GM04503 (cell line): ENCODE measurements at regions not wholly inside any gene's neighbourhood (a gene's known extent, or its start where the extent isn't known, plus 50 kb on each side); places are given as distances from the start of the nearest gene placed in this dataset.
"Not testable (repeated sequence)": the region's sequence is repeated elsewhere in the genome, so short reads cannot be mapped to it uniquely, and the experiment has no call there.

Experiments
- DNase-seq: peaks from one replicate; pipeline ENCODE4 v3.0.0-alpha.2; 2012; ENCODE audit warnings: low read depth

DNA sequence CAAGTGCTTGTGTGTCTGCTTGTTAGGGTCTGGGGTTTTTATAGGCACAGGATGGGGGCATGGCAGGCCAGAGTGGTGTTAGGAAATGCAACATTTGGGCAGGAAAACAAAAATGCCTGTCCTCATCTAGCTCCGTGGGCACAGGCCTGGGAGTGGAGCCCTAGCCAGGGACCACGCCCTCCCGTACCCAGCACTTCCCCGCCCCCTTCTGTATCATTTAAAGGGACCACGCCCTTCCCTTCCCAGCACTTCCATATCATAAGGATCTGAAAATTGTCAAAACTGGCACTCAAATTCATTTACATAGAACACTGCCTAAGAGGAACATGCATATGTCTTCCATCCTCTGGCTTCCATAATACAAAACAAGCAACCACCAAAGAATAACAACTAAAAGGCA lies 185.8 kb downstream of the B3GLCT start:
- DNase-seq, result no peak

DNA sequence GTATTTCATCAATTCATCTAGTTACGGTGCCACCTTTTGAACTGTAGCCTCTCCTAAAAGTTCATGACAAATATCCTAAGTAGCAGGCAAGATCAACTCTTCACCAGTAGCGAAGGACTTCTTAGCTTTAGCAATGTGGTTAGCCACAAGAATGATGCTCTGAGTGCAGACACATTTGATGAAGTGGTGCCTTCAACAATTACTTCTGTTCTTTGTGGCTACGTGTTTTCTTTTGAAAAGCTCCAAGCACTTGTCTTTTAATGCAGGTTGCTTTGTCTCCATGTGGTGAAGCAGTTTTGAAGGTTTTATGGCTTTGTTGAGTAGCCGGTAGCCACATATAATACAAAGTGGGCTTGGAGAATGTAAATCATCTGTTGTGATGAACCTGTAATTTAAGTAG lies 194.7 kb downstream of the B3GLCT start:
- DNase-seq, result peak; percentile 4

DNA sequence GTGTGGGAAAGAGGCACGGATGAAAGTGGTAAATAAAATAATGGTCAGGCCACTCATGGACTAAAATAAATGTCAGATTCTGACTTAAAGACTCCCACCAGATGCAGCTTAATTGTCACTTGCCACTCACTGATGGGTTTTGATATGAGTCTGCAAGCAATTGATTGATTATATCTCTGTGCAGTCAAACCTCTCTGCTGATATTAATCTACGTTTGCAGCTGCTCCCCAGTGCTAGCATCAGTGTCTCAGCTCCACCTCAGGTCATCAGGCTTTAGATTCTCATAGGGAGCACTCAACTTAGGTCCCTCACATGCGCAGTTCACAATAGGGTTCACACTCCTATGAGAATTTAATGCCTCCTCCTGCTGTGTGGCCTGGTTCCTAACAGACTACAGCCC lies 195.3 kb downstream of the B3GLCT start:
- no peak for DNase-seq

DNA sequence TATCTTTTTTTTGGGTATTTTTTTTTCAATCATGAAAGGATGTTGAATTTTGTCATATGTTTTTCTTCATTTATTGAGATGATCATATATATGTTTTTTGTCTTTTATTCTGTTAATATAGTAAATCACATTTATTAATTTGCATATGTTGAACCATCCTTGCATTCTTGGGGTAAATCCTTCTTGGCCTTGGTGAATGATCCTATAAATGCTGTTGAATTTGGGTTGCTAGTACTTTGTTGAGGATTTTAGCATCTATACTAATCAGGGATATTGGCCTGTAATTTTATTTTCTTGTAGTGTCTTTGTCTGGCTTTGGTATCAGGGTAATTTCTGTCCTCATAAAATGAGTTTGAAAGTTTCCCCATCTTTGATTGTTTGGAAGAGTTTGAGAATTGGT lies 199.9 kb downstream of the B3GLCT start:
- DNase-seq, result no peak

DNA sequence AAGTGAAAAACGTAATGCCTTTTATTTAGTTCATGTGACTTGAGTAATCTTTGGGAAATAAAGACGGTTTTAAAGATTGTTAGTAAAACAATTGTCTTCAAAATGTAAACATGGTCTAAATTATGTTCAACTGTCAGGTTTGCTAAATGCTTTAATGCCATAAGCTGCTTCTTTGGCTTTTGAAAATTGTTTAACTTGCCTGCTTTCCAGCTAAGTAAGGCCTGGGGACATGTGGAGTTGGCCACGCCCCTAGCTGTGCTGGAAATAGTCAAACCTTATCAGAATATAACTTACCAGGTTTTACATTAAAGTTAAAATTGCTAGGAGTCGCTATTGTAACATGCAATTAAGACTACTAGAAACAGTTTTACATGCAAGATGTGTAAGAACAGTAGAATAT lies 203.9 kb downstream of the B3GLCT start:
- not testable (repeated sequence) for DNase-seq

DNA sequence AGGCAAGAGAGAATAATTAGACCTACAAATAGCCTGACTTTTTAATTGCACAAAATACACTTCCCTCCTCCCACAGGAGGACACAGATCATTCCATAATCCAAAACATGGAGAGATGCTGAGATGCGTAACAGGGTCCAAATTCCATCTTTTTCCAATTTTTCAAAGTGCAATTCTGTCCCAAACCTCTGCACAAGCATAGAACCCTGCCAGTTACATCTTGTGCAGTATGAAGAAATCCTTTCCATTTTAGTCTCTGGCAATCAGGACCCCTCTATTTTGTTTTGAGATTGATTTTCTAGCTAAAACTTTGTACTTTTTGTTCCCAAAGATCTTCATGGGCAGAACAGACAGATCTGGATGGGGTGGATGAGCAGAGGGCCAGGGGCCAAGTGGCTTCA lies 209.2 kb downstream of the B3GLCT start:
- no peak for DNase-seq

DNA sequence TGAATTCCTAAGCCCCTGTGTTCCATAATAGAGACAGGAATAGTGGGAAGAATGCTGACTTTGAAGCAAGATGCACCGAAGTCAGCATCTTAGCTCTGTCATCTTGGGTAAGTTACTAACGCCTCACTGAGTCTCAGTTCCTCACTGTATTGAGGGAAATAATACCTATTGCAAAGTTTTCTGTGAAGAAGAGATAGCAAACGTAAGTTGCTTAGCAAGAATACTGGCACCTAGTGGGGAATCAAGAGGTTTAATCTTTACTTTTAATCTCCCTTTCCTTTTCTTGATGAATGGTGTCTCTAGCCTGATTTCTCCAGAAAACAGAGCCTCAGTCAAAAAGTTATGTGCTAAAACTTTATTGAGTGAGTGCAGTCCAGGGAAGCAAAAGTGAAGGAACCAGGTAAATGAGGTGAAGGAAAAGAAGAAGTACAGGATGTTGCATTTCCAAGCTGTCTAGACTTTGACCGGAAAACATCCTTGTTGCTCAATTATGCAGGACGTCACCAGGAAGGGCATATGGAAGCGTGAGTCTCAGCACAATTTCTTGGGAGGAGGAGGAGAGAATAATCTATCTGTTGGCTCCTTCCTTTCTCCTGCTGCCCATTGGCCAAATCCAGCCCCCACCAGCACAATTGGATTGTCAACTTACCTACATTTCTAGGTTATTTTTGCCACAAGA lies 210.0 kb downstream of the B3GLCT start:
- DNase-seq, result no peak

DNA sequence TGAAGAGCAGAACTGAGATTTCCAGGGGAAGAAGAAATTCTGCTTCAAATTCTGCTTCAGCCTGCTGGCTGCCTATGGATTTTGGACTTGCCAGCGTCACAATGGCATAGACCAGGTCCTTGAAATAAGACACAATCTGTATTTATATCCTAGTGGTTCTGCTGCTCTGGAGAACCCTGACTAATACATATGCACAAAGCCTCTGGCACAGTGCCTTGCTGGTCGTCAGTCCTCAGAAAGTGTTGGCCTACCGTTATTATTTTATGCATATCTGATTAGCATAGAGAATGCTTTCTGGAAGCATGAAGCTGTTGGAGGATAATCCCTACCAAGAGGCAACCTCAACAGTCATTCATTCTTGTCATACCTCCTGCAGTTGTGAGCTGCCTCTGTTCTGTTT lies 213.7 kb downstream of the B3GLCT start:
- DNase-seq, result no peak

DNA sequence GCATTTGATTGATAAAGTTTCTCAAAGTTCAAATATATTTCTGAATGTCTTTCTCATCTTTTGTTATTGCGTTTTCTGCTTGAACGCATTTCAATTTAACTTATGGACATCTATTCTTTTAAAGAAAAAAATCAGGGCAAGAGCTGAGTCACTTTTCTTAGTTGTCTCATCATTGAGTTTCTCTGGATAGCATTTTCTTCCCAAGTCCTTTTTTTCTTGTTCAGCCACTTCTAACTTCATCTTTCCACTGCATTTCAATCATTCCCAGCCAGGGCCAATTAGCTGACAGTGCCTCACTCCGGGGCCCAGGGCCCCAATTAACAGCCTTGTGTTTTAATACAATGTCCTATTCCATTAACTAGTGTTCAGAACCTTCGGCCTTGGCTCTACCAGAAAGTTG lies 216.3 kb downstream of the B3GLCT start:
- DNase-seq, result no peak

DNA sequence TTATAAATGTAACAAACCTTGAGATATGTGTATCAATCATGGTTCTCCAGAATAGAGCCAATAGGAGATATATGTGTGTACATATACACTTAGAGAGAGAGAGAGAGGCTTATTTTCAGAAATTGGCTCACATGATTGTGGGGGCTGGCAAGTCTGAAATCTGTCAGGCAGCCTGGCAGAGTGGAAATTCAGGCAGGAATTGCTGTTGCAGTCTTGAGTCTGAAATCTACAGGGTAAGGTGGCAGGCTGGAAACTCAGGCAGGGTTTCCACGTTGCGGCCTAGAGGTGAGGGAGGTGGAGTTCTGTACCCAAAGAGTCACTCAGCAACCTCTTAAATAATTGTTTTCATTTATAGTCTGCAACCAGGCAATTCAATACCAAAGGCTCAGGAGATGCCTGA lies 218.4 kb downstream of the B3GLCT start:
- no peak for DNase-seq

DNA sequence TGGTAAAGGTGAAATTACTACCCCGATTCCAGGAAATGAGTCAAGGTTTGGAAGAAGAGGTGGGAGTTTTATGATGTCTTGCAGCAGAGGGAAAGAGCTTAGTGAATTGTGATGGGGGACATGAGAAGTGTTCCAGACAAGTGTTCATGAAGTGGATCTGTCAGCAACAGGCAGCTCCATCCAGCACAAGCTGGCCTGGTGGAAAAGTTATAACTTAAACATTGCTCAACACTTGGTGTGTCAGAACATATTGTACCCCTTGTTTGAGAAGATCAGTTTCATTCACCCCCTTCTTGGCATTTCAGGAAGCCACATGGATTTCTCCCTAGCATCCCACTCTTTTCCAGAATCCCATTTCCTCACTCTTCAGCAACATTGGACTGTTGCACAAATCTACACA lies 222.0 kb downstream of the B3GLCT start:
- no peak for DNase-seq

DNA sequence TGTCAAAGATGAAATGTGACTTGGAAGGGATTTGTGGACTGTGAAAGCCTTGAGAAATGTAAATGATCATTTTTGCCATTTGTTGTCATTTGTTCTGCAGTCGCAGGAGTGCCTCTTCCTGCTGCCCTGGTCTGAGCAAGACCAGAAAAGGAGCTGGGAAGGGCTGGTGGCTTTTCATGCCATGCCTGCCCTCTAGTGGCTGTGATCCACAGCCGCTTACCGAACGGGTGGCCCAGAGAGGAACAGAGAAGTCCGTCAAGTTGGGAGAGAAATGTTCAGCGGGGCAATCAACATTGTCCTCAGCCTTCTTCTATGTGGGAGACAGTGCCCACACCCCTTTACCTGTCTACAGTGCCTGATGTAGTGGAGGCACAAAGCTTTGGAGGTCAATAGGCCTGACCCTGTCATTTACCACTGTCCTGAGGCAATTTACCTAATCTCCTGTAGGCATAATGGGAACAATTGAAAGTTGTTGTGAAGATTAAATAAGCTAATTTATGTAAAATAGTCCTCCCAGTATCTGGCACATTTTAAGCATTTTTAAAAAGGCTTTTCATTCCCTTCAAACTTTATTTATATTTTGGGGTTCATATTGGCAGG lies 224.5 kb downstream of the B3GLCT start:
- peak; percentile 27 for DNase-seq

DNA sequence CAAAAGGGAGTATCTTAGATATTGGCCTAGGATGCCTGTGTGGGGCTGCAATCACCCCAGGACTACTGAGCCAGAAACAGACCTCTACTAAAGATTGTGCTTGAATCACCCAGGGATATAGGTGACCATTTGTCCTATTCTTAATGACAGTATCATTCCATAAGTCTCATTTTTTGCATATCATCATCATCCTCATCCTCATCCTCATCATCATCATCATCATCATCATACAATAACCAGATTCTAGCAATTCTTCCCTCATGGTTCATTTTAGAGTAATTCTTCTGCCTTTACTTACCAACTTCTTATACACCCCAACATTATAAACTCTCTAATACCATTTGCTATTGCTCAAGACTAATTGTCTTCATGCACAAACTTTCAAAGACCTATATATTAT lies 226.6 kb downstream of the B3GLCT start:
- no peak for DNase-seq

DNA sequence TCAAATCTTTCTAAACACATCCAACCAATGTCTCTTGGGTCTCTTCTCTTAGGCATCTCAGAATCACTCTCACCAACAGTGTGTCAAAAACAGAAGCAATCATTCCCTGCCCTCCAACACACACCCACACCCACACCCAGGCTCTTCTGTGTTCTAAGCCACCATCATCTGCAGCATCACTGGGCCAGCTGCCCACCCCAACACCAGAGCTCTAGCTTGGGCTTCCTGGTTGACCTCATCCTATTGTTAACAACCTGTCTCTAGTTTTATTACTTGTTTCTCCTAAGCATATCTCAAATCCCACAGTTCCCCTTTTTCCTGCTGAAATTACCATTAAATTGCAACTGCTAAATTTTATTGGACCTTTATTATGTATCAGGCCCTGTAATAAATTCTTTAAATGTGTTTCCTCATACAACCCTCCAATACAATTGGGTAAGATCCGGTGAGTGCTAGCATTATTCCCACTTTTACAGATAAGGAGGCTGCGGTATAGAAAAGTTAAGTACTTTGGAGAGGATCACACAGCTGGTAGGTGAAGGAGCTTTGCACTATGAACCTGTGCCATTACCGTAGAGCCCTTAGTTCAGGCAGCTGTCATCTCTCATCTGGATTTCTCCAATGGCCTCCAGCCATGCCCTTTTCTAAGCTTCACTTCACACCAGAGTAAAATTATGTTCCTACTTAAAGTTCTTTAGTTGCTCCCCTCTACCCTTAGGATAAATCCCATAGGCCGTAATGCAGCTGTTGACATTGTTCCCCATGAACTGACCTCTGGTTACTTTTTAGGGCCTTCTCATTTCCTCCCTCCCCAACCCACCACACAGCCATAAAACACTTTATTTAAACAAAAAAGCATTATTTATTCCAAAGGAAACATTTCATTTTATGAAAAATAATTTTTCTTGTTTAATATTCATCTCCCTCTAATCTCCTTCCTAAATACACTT lies 227.7 kb downstream of the B3GLCT start:
- DNase-seq, result no peak

DNA sequence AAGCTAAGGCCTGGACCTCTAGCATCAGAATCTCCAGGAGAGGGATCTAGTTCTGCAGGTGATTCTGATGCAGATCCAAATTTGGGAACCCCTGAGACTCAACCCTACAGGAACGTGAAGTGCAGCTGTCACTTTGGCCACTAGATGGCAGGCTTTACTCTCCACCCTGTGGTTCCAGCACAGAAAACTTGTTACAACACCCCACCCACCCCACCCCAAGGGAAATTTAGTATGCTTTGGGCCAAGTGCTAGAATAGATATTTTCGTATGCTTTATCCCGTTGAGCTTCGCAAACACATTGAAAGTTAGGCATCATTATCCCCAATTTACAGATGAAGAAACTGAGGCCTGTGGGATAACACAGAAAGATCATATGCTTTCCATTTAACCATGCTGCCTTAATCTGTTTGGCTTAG lies 232.0 kb downstream of the B3GLCT start:
- no peak for DNase-seq

DNA sequence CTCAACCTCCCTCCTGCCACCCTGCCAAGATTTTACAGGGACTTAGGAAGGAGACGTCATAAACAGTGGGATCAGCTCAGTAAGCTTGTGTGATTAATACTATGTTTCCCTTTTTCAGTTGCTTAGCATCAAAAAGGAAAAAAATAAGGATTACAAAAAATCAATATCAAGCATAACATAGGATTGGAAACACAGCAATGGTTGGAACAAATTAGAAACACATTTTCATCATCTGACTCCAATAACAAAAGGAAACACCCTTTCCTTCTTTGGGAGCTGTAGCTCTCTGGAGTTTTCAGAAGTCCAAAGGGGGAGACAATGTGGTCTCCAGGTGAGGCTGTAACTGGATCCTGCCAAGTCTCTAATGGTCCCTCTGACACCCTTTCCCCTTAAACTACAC lies 233.4 kb downstream of the B3GLCT start:
- peak; percentile 12 for DNase-seq

DNA sequence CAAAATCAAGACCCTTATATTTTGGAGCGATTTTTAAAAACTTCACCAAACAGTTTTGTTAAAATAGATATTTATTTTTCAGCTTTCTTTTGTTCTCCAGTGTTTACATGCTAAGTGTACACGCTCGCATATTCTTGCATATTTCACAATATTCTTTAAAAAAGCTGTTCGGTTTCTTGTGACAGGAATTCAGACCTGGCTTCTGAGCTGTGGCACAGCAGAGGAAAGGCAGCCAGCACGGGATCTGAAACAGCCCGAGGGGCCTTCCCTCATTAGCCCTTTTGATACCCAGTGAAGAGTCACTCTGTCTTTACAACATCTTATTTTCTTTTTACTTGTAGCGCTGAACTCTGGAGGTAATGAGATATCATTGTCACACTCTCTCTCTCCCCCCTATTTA lies 234.0 kb downstream of the B3GLCT start:
- DNase-seq, result no peak

DNA sequence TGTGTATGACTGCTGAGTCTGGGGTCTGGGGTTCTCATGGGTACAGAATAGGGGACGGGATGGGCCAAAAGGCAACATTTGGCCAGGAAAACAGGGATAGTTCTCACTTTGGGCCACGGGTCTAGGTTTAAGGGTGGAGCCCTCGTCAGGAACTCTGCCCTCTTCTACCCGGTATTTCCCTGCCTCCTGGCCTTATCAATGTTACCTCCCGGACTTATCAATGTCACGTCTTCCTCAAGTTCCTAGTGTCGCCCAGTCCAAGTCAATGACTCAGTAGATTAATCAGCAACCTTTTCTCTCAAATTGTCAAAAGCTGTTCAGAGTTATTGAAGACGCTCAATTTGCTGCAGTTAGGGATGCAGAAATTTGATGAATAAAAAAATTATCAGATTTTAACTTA lies 234.8 kb downstream of the B3GLCT start:
- DNase-seq, result no peak

DNA sequence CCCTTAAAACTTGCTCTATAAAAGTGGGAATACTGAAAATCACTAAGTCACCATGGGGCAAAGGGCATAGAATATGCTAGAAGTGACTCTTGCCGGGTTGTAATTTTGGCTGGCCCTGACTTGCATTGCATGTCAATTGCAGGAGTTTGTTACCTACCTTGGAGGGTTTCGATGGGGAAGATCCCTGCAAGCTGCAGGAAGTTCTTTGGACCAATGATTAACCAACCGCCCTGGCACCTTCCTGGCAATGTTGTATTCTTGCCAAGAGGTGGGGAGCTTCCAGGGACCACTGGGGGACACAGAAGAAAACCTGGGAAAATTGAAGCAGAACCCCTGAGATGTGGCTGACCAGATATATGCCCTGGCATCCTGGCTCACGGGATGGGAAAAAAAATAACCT lies 235.8 kb downstream of the B3GLCT start:
- DNase-seq, result no peak

DNA sequence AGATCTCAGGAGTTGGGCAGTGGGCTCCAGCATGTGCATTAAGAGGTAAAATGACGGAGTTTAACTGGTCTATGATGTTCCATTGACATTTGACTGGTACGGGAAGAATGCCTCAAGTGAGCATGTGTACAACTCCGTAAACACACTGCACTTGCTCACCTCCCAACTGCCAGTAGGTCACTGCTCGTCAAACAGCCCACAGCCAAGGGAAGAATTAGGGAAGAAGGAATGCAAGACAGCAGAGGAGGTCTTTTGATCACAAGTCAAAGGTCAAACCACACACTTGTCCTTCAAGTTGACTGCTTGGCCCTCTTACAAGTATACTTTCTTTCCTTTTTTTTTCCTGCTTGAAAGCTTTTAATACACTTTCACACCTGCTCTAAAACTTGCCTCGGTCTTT lies 236.7 kb downstream of the B3GLCT start:
- no peak for DNase-seq

DNA sequence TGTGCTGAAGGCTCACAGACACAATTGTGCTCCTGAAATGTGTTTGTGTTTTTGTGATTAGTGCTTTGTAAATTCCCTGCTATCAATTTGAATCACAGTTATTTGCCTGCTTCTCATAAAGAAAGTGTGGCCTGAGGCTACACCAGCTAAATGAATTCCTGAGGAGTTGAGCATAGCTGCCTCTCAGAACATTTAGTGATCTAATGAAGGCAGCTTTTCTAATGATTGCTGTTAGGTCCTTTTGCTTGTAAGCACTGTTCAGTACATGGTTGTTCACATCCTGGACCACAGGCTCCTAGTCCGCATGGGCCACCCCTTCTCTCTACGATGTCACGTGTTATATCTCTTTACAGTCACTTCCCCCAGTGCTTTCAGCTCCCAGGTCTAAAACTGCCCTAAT lies 238.2 kb downstream of the B3GLCT start:
- DNase-seq, result no peak

DNA sequence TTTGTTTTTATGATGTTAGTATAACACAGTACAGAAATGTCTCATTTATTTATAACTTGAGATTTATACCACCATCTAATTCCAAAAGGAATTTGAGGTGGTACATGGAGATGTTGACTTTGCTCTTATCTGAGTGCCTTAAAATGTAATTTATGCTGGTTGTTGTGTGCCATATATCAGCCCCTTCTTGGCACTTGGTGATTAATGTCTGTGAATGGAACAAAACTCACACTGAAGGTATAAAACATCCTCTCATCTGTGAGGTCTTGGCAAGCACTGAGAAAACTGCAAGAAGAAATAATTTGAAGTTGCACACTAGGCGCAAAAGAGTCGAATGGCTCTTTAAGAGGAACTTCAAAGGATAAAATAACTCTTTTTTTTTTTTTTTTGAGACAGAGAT lies 240.4 kb downstream of the B3GLCT start:
- DNase-seq, result no peak
